ENCODE measurements at regions not wholly inside any gene's neighbourhood (a gene's known extent, or its start where the extent isn't known, plus 50 kb on each side); places are given as distances from the start of the nearest gene placed in this dataset.

GRCh38 chr14:104467236-104467635, 112.3 kb upstream of the C14orf180 start:
- Mint-ChIP-seq H3K4me3 (no peak overlapping the region), H3K27me3 (ENCODE audit: low read depth in 2 of 2) (peaks cover 16 to 36% of the 10 kb centered on the region in 2 donors), H3K9me3 (no peaks in the 10 kb centered on the region), H3K36me3 (no peaks in the 10 kb centered on the region), H3K4me1 (no peaks in the 10 kb centered on the region), H3K27ac (no peak overlapping the region)
- WGBS (ENCODE audit: insufficient coverage), result 74% methylated on average over 5 of the region's 5 CpGs
- Histone ChIP-seq H3K27me3 (ENCODE audit: control insufficient read depth, insufficient read depth, low read length) (peaks cover under 1% of the 10 kb centered on the region), H3K27ac (ENCODE audit: low read length) (no peak overlapping the region), H3K4me3 (ENCODE audit: low read length) (no peak overlapping the region), H3K4me1 (ENCODE audit: control insufficient read depth, insufficient read depth, low read length) (no peaks in the 10 kb centered on the region), H3K36me3 (ENCODE audit: control insufficient read depth, insufficient read depth, low read length) (no peaks in the 10 kb centered on the region), H3K9me3 (ENCODE audit: control insufficient read depth, insufficient read depth, low read length) (no peaks in the 10 kb centered on the region)
- ATAC-seq (no peak), DNase-seq (no peak)
- TF ChIP-seq, protein P1, sequence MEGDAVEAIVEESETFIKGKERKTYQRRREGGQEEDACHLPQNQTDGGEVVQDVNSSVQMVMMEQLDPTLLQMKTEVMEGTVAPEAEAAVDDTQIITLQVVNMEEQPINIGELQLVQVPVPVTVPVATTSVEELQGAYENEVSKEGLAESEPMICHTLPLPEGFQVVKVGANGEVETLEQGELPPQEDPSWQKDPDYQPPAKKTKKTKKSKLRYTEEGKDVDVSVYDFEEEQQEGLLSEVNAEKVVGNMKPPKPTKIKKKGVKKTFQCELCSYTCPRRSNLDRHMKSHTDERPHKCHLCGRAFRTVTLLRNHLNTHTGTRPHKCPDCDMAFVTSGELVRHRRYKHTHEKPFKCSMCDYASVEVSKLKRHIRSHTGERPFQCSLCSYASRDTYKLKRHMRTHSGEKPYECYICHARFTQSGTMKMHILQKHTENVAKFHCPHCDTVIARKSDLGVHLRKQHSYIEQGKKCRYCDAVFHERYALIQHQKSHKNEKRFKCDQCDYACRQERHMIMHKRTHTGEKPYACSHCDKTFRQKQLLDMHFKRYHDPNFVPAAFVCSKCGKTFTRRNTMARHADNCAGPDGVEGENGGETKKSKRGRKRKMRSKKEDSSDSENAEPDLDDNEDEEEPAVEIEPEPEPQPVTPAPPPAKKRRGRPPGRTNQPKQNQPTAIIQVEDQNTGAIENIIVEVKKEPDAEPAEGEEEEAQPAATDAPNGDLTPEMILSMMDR (IDR thresholded peaks at IDR 0.05), result no peak
- intact Hi-C loops (cut with micrococcal nuclease), result no loop called here

- no peak overlapping the region for H3K4me3 Mint-ChIP-seq
- H3K36me3 ChIP-seq (ENCODE audit: control insufficient read depth, insufficient read depth, low read length), result no peaks in the 10 kb centered on the region
- H3K9me3 ChIP-seq (ENCODE audit: control insufficient read depth, insufficient read depth, low read length), result no peaks in the 10 kb centered on the region
- no peaks in the 10 kb centered on the region for H3K9me3 Mint-ChIP-seq
- intact Hi-C loops (cut with micrococcal nuclease), result no loop called here
- H3K27me3 Mint-ChIP-seq (ENCODE audit: low read depth in 2 of 2), result peaks cover 16 to 34% of the 10 kb centered on the region in 2 donors
- DNase-seq, result no peak
- no peak for ATAC-seq
- WGBS (ENCODE audit: insufficient coverage), result 87% methylated on average over 7 of the region's 7 CpGs
- no peak overlapping the region for H3K27ac ChIP-seq (ENCODE audit: low read length)
- H3K4me3 ChIP-seq (ENCODE audit: low read length), result no peak overlapping the region
- TF ChIP-seq, protein P1 (IDR thresholded peaks at IDR 0.05), result no peak
- H3K4me1 Mint-ChIP-seq, result no peaks in the 10 kb centered on the region
- H3K27me3 ChIP-seq (ENCODE audit: control insufficient read depth, insufficient read depth, low read length), result no peaks in the 10 kb centered on the region
- no peaks in the 10 kb centered on the region for H3K36me3 Mint-ChIP-seq
- no peak overlapping the region for H3K27ac Mint-ChIP-seq
- H3K4me1 ChIP-seq (ENCODE audit: control insufficient read depth, insufficient read depth, low read length), result no peaks in the 10 kb centered on the region
These were observed 111.9 kb upstream of the C14orf180 start for GRCh38 chr14:104467641-104468040.

GRCh38 chr14:104469591-104469990, 110.0 kb upstream of the C14orf180 start:
- Histone ChIP-seq H3K4me3 (ENCODE audit: low read length) (no peak overlapping the region), H3K36me3 (ENCODE audit: control insufficient read depth, insufficient read depth, low read length) (no peaks in the 10 kb centered on the region), H3K27me3 (ENCODE audit: control insufficient read depth, insufficient read depth, low read length) (no peaks in the 10 kb centered on the region), H3K9me3 (ENCODE audit: control insufficient read depth, insufficient read depth, low read length) (no peaks in the 10 kb centered on the region), H3K4me1 (ENCODE audit: control insufficient read depth, insufficient read depth, low read length) (no peaks in the 10 kb centered on the region), H3K27ac (ENCODE audit: low read length) (no peak overlapping the region)
- Mint-ChIP-seq H3K27me3 (ENCODE audit: low read depth in 2 of 2) (peaks cover 3 to 15% of the 10 kb centered on the region in 2 donors), H3K9me3 (no peaks in the 10 kb centered on the region), H3K4me3 (no peak overlapping the region), H3K36me3 (no peaks in the 10 kb centered on the region), H3K27ac (no peak overlapping the region), H3K4me1 (no peaks in the 10 kb centered on the region)
- TF ChIP-seq, protein P1 (IDR thresholded peaks at IDR 0.05), result no peak
- intact Hi-C loops (cut with micrococcal nuclease), result no loop called here
- no peak for DNase-seq
- 93% methylated on average over 6 of the region's 6 CpGs for WGBS (ENCODE audit: insufficient coverage)
- ATAC-seq, result no peak

DNA sequence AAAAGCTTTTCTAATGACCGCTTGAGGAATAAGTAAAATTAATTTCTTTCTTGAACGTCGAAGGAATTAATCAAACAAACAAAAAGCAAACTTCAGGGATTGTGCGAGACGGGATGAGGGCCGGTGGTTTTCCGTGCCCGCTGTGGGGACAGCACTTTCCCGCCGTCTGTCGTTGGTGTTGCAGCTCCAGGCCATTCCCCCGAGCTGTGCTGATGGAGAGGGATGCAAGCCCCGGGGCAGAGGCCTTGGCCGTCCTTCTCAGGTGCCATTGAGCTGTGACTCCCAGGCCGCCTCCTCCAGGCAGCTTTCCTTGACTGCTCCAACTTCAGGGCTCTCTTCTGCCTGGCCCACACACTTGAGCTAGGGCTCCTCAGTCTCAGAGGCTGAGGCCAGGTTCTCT, 109.0 kb upstream of the C14orf180 start:
- Mint-ChIP-seq H3K27me3 (ENCODE audit: low read depth in 2 of 2) (peaks cover 0 to 8% of the 10 kb centered on the region in 2 donors), H3K36me3 (no peaks in the 10 kb centered on the region), H3K4me1 (no peaks in the 10 kb centered on the region), H3K4me3 (no peak overlapping the region), H3K27ac (no peak overlapping the region), H3K9me3 (no peaks in the 10 kb centered on the region)
- no peaks in the 10 kb centered on the region for H3K9me3 ChIP-seq (ENCODE audit: control insufficient read depth, insufficient read depth, low read length)
- WGBS (ENCODE audit: insufficient coverage), result 86% methylated on average over 15 of the region's 15 CpGs
- H3K27ac ChIP-seq (ENCODE audit: low read length), result no peak overlapping the region
- DNase-seq (no peak), ATAC-seq (no peak)
- no peaks in the 10 kb centered on the region for H3K4me1 ChIP-seq (ENCODE audit: control insufficient read depth, insufficient read depth, low read length)
- TF ChIP-seq, protein P1 (IDR thresholded peaks at IDR 0.05), result no peak
- H3K36me3 ChIP-seq (ENCODE audit: control insufficient read depth, insufficient read depth, low read length), result no peaks in the 10 kb centered on the region
- intact Hi-C loops (cut with micrococcal nuclease), result no loop called here
- H3K4me3 ChIP-seq (ENCODE audit: low read length), result no peak overlapping the region
- no peaks in the 10 kb centered on the region for H3K27me3 ChIP-seq (ENCODE audit: control insufficient read depth, insufficient read depth, low read length)
